ENCODE measurements at regions not wholly inside any gene's neighbourhood (a gene's known extent, or its start where the extent isn't known, plus 50 kb on each side); places are given as distances from the start of the nearest gene placed in this dataset.

DNA sequence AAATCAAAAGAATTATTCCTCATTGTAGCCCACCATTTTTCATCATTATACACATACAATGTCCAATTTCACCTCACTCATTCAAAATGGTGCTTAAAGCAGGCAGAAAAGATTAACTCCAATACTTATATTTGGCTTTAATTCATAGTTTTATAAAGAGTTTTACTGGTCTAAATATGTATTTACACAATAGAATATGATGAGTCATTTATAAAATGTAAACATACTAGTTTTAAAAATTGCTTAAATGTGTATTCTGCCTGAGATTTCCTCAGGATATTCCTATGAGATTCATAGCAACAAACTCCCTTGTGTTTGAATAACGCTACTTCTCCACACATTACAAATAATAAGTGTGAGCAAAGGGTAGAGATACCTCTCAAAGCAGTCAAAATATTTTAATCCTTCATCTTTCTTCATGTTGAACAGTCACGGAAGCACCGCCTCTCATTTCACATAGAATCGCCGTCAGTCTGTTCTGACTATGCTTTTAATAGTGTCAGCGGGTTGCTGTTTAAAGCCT lies 75.7 kb upstream of the GBE1 start:
- TF ChIP-seq ELF4 (IDR thresholded peaks at IDR 0.05) (no peak), SP1 (IDR thresholded peaks at IDR 0.05) (no peak), TARDBP (IDR thresholded peaks at IDR 0.05) (no peak), BHLHE40 (IDR thresholded peaks at IDR 0.05; ENCODE audit: borderline replicate concordance) (no peak), FOXK2 (IDR thresholded peaks at IDR 0.05) (no peak), FOXM1 (IDR thresholded peaks at IDR 0.05; ENCODE audit: borderline replicate concordance) (no peak), L3MBTL2 (conservative IDR thresholded peaks at IDR 0.05) (no peak), ARNT (IDR thresholded peaks at IDR 0.05) (no peak), LEF1 (IDR thresholded peaks at IDR 0.05; ENCODE audit: borderline replicate concordance) (no peak), HDGF (IDR thresholded peaks at IDR 0.05; ENCODE audit: borderline replicate concordance) (no peak), CTBP1 (IDR thresholded peaks at IDR 0.05; ENCODE audit: borderline replicate concordance) (no peak), SUZ12 (IDR thresholded peaks at IDR 0.05) (no peak), NFRKB (IDR thresholded peaks at IDR 0.05) (no peak)
- TF ChIP-seq, protein P1, sequence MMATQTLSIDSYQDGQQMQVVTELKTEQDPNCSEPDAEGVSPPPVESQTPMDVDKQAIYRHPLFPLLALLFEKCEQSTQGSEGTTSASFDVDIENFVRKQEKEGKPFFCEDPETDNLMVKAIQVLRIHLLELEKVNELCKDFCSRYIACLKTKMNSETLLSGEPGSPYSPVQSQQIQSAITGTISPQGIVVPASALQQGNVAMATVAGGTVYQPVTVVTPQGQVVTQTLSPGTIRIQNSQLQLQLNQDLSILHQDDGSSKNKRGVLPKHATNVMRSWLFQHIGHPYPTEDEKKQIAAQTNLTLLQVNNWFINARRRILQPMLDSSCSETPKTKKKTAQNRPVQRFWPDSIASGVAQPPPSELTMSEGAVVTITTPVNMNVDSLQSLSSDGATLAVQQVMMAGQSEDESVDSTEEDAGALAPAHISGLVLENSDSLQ (IDR thresholded peaks at IDR 0.05) = no peak

Measured in HEK293T (cell line).